HCT116 (cell line): ENCODE measurements at regions not wholly inside any gene's neighbourhood (a gene's known extent, or its start where the extent isn't known, plus 50 kb on each side); places are given as distances from the start of the nearest gene placed in this dataset.

Source experiments
- ATAC-seq: fragments of 200-7000 bp; cut with Tn5 transposase; 2 replicates; pipeline ENCODE4 v1.9.1; 2020; ENCODE audit warnings: mild to moderate bottlenecking, moderate library complexity
- BruUV-seq: library from RNA; stranded (reverse); fragments of 400-500 nt; replicated peaks from 2 replicates; lab custom pipeline; 2021; lab: Mats Ljungman, UMichigan
- CTCF ChIA-PET: fragments of 300-600 bp; sonication (Branson Sonifier 250); formaldehyde crosslinking; loops from one replicate; lab custom pipeline; 2021; ENCODE audit warnings: antibody characterized with exemption; lab: Charles Lee
- POLR2A ChIA-PET: fragments of 300-600, 350-600 bp; sonication (Branson Sonifier 250); formaldehyde crosslinking; loops from one replicate; lab custom pipeline; 2021; ENCODE audit warnings: antibody characterized with exemption; lab: Charles Lee
- RAD21 ChIA-PET, 2 experiments: fragments of 300-600 bp; sonication (Branson Sonifier 250); formaldehyde crosslinking; loops; one replicate each; lab custom pipeline; 2023; ENCODE audit warnings: low total read pairs in 2 of 2; ENCODE audit not compliant: uncharacterized antibody in 2 of 2, unreplicated experiment in 2 of 2, low non-redundant PET in 1 of 2; lab: Charles Lee
- DNase-seq: peaks from one replicate; pipeline ENCODE4 v3.0.0-alpha.2; 2010; ENCODE audit warnings: low read depth, low spot score
- H2AFZ ChIP-seq: fragments of 200-600 bp; shearing (Covaris generic), sonication (generic); 2 replicates; pipeline ENCODE4 v1.6.1; 2017; ENCODE audit warnings: low read depth, mixed run types, mixed read lengths, antibody characterized with exemption, low read length; ENCODE audit not compliant: poor library complexity, severe bottlenecking
- H3K27ac ChIP-seq: 2 replicates; pipeline ENCODE4 v1.5.1; 2012; ENCODE audit warnings: low read depth, low read length
- H3K27me3 ChIP-seq: fragments of 200-600 bp; sonication (generic); 2 replicates; pipeline ENCODE4 v1.6.1; 2016; ENCODE audit warnings: mixed run types, low read length, mixed read lengths; ENCODE audit not compliant: insufficient read depth
- H3K36me3 ChIP-seq, 2 experiments: fragments of 200-500 bp in 1 of 2; fragments of 200-600 bp in 1 of 2; sonication (Bioruptor generic) in 1 of 2; sonication (generic) in 1 of 2; 2 replicates each; pipeline versions ENCODE4 v1.5.1 to v1.6.1; 2014 to 2016; ENCODE audit warnings: low read length in 2 of 2, inconsistent platforms in 1 of 2, mixed read lengths in 1 of 2, mixed run types in 1 of 2; ENCODE audit not compliant: insufficient read depth in 2 of 2, control insufficient read depth in 1 of 2
- H3K4me1 ChIP-seq, 2 experiments: fragments of 200-600 bp in 1 of 2; sonication (generic) in 1 of 2; 2 replicates each; pipeline versions ENCODE4 v1.5.1 to v1.6.1; 2012 to 2017; ENCODE audit warnings: low read length in 2 of 2, inconsistent platforms in 1 of 2, mild to moderate bottlenecking in 1 of 2, mixed read lengths in 1 of 2, mixed run types in 1 of 2, moderate library complexity in 1 of 2; ENCODE audit not compliant: insufficient read depth in 2 of 2, control insufficient read depth in 1 of 2
- H3K4me2 ChIP-seq: fragments of 200-600 bp; sonication (generic); 2 replicates; pipeline ENCODE4 v1.6.1; 2017; ENCODE audit warnings: mixed run types, low read length, mixed read lengths
- H3K4me3 ChIP-seq, 2 experiments: fragments of 200-600 bp in 1 of 2; sonication (generic) in 1 of 2; replicated peaks in 1 of 2; 2 replicates each; pipeline ENCODE4 v1.5.1; 2011 to 2016; ENCODE audit warnings: low read length in 2 of 2, control low read depth in 1 of 2, low read depth in 1 of 2, mild to moderate bottlenecking in 1 of 2, mixed read lengths in 1 of 2, mixed run types in 1 of 2
- H3K79me2 ChIP-seq: fragments of 200-600 bp; sonication (generic); 2 replicates; pipeline ENCODE4 v1.6.1; 2017; ENCODE audit warnings: mild to moderate bottlenecking, mixed run types, low read length, moderate library complexity, mixed read lengths; ENCODE audit not compliant: insufficient read depth
- H3K9ac ChIP-seq: fragments of 200-600 bp; sonication (generic); 2 replicates; pipeline ENCODE4 v1.6.1; 2016; ENCODE audit warnings: low read length, mixed read lengths
- H3K9me2 ChIP-seq: fragments of 200-600 bp; sonication (generic), shearing (Covaris generic); 2 replicates; pipeline ENCODE4 v1.6.1; 2017; ENCODE audit warnings: mixed run types, mild to moderate bottlenecking, moderate library complexity; ENCODE audit not compliant: insufficient read depth
- H3K9me3 ChIP-seq, 2 experiments: fragments of 200-500 bp in 1 of 2; fragments of 200-600 bp in 1 of 2; sonication (Bioruptor generic) in 1 of 2; sonication (generic) in 1 of 2; 2 replicates each; pipeline ENCODE4 v1.6.1; 2014 to 2017; ENCODE audit warnings: low read length in 2 of 2, mixed read lengths in 2 of 2, inconsistent platforms in 1 of 2, low read depth in 1 of 2, mild to moderate bottlenecking in 1 of 2, mixed run types in 1 of 2, moderate library complexity in 1 of 2; ENCODE audit not compliant: control insufficient read depth in 1 of 2, insufficient read depth in 1 of 2
- H4K20me1 ChIP-seq: fragments of 200-600 bp; sonication (generic), shearing (Covaris generic); 2 replicates; pipeline ENCODE4 v1.6.1; 2017; ENCODE audit warnings: mixed run types, mild to moderate bottlenecking, moderate library complexity; ENCODE audit not compliant: insufficient read depth
- ATF3 ChIP-seq: IDR thresholded peaks from 2 replicates; pipeline ENCODE4 v1.6.1; 2012
- CBX3 ChIP-seq: IDR thresholded peaks from 2 replicates; pipeline ENCODE4 v1.6.1; 2012; ENCODE audit warnings: low read depth
- CTCF ChIP-seq, 3 experiments: fragments of 200-600 bp in 1 of 3; sonication (generic) in 1 of 3; IDR thresholded peaks in 2 of 3; conservative IDR thresholded peaks in 1 of 3; 2 replicates each; pipeline ENCODE4 v1.5.1; 2012 to 2017; ENCODE audit warnings: low read depth in 2 of 3, low read length in 2 of 3, antibody characterized with exemption in 1 of 3, borderline replicate concordance in 1 of 3, control low read depth in 1 of 3, mild to moderate bottlenecking in 1 of 3, mixed read lengths in 1 of 3, mixed run types in 1 of 3, moderate library complexity in 1 of 3; ENCODE audit not compliant: insufficient read depth in 1 of 3
- EGR1 ChIP-seq: IDR thresholded peaks from 2 replicates; pipeline ENCODE4 v1.6.1; 2012; ENCODE audit warnings: low read depth
- EZH2 ChIP-seq: fragments of 200-600 bp; sonication (generic); IDR thresholded peaks from 2 replicates; pipeline ENCODE4 v1.6.1; 2017; ENCODE audit warnings: antibody characterized with exemption, mixed run types
- EZH2phosphoT487 ChIP-seq: fragments of 200-600 bp; IDR thresholded peaks from 2 replicates; pipeline ENCODE4 v1.6.1; 2018; ENCODE audit warnings: antibody characterized with exemption, borderline replicate concordance
- FOSL1 ChIP-seq: IDR thresholded peaks from 2 replicates; pipeline ENCODE4 v1.6.1; 2012; ENCODE audit warnings: low read depth
- JUND ChIP-seq: IDR thresholded peaks from 2 replicates; pipeline ENCODE4 v1.6.1; 2012
- MAX ChIP-seq: IDR thresholded peaks from 2 replicates; pipeline ENCODE4 v1.6.1; 2012
- POLR2A ChIP-seq: IDR thresholded peaks from 2 replicates; pipeline ENCODE4 v1.7.0; 2011; ENCODE audit warnings: borderline replicate concordance; ENCODE audit not compliant: insufficient read depth, insufficient read length; ENCODE audit errors: extremely low read depth
- POLR2AphosphoS5 ChIP-seq: IDR thresholded peaks from 2 replicates; pipeline ENCODE4 v1.6.1; 2011; ENCODE audit warnings: mild to moderate bottlenecking, low read depth, low read length, moderate library complexity
- RAD21 ChIP-seq: IDR thresholded peaks from 2 replicates; pipeline ENCODE4 v1.6.1; 2012; ENCODE audit warnings: low read depth, mild to moderate bottlenecking
- REST ChIP-seq: IDR thresholded peaks from 2 replicates; pipeline ENCODE4 v1.6.1; 2012; ENCODE audit warnings: low read depth
- SIN3A ChIP-seq: IDR thresholded peaks from 2 replicates; pipeline ENCODE4 v1.6.1; 2012; ENCODE audit warnings: low read depth
- SP1 ChIP-seq: IDR thresholded peaks from 2 replicates; pipeline ENCODE4 v1.6.1; 2012; ENCODE audit warnings: low read depth
- SRF ChIP-seq: IDR thresholded peaks from 2 replicates; pipeline ENCODE4 v1.6.1; 2012; ENCODE audit warnings: low read depth
- TCF7L2 ChIP-seq: IDR thresholded peaks from 2 replicates; pipeline ENCODE4 v1.7.0; 2011; ENCODE audit warnings: borderline replicate concordance, inconsistent platforms; ENCODE audit not compliant: insufficient read depth, insufficient read length; ENCODE audit errors: extremely low read depth
- YY1 ChIP-seq: IDR thresholded peaks from 2 replicates; pipeline ENCODE4 v1.6.1; 2011; ENCODE audit warnings: low read length, low read depth, moderate library complexity, mild to moderate bottlenecking; ENCODE audit not compliant: insufficient replicate concordance; ENCODE audit errors: extremely low read depth
- ZFX ChIP-seq: fragments of 450-650 bp; IDR thresholded peaks from 2 replicates; pipeline ENCODE4 v1.6.1; 2017
- ZNF274 ChIP-seq: fragments of 200-500 bp; sonication (Bioruptor generic); IDR thresholded peaks from 2 replicates; pipeline ENCODE4 v1.6.1; 2014; ENCODE audit warnings: mild to moderate bottlenecking, low read depth, low read length, inconsistent platforms
- intact Hi-C: fragments of 100-400 bp; cut with micrococcal nuclease; formaldehyde crosslinking; loops from 2 replicates; pipeline ENCODE4 v1.10.0; 2022

GRCh38 chr1:229896861-229897260 is 170.2 kb upstream of the GALNT2 start:
- TF ChIP-seq FOSL1 (no peak), CTCF (IDR thresholded peaks at IDR 0.05 in 2 of 3, conservative IDR thresholded peaks at IDR 0.05 in 1 of 3; ENCODE audit: borderline replicate concordance in 1 of 3, insufficient read depth in 1 of 3, low read depth in 2 of 3, low read length in 2 of 3) (no peak), EZH2phosphoT487 (no peak), REST (no peak), EZH2 (no peak), MAX (no peak), TCF7L2 (no peak), EGR1 (no peak), RAD21 (no peak), ZFX (no peak), ATF3 (no peak), JUND (no peak), SIN3A (no peak), CBX3 (no peak), POLR2AphosphoS5 (no peak), YY1 (no peak), ZNF274 (no peak), SRF (no peak), POLR2A (no peak), SP1 (no peak)
- CTCF ChIA-PET = no interaction called here
- H3K4me2 ChIP-seq = no peak overlapping the region
- H4K20me1 ChIP-seq = no peaks in the 10 kb centered on the region; the same call in 1 of the 2 replicates
- H3K4me1 ChIP-seq = peaks cover 0 to 7% of the 10 kb centered on the region in 2 experiments; a peak in 1 of 4 replicates
- RAD21 ChIA-PET = no interaction called here
- BruUV-seq = no TSS peak
- intact Hi-C loops = no loop called here
- no peak overlapping the region for H3K4me3 ChIP-seq
- H3K9ac ChIP-seq = no peak overlapping the region
- no peak for DNase-seq
- H2AFZ ChIP-seq = no peak overlapping the region
- no peaks in the 10 kb centered on the region for H3K79me2 ChIP-seq
- no peaks in the 10 kb centered on the region for H3K9me2 ChIP-seq
- H3K9me3 ChIP-seq = no peaks in the 10 kb centered on the region
- no peaks in the 10 kb centered on the region for H3K36me3 ChIP-seq
- no peak overlapping the region for H3K27ac ChIP-seq
- POLR2A ChIA-PET = no interaction called here
- ATAC-seq = no peak
- peaks cover 9% of the 10 kb centered on the region; the same call in 1 of the 2 replicates for H3K27me3 ChIP-seq
